GM18867 (cell line): ENCODE measurements at regions not wholly inside any gene's neighbourhood (a gene's known extent, or its start where the extent isn't known, plus 50 kb on each side); places are given as distances from the start of the nearest gene placed in this dataset.
"Not testable (repeated sequence)": the region's sequence is repeated elsewhere in the genome, so short reads cannot be mapped to it uniquely, and the experiment has no call there.

Experiments used
- ATAC-seq: cut with Tn5 transposase; IDR thresholded peaks from one replicate; pipeline ENCODE4 v1.9.1; 2021; ENCODE audit warnings: mild to moderate bottlenecking, moderate library complexity; ENCODE audit not compliant: unreplicated experiment

- ATAC-seq, result no peak
These were observed 1188.2 kb upstream of the FAM98A start for GRCh38 chr2:34787341-34787740.

GRCh38 chr2:34785206-34785785 is 1186.2 kb upstream of the FAM98A start:
- ATAC-seq, result no peak

- no peak for ATAC-seq
These were observed 1185.6 kb upstream of the FAM98A start for GRCh38 chr2:34784701-34785100.

DNA sequence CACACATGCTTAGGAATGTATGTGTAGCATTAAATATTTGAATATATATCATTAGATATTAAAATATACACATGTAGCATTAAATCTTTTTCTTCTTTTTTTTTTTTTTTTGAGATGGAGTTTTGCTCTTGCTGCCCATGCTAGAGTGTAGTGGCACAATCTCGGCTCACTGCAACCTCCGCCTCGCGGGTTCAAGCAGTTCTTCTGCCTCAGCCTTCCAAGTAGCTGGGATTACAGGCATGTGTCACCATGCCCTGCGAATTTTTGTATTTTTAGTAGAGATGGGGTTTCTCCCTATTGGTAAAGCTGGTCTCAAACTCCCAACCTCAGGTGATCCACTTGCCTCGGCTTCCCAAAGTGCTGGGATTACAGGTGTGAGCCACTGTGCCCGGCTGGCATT is 1151.6 kb upstream of the FAM98A start:
- ATAC-seq, result not testable (repeated sequence)

DNA sequence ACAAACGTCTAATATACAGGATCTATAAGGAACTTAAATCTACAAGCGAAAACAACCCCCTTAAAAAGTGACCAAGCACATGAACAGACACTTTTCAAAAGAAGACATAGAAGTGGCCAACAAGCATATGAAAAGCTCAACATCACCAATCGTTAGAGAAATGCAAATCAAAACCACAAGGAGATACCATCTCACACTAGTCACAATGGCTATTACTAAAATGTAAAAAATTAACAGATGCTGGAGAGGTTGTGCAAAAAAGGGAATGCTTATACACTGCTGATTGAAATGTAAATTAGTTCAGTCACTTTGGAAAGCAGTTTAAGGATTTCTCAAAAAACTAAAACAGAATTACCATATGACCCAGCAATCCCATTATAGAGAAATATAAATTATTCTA is 1148.5 kb upstream of the FAM98A start:
- ATAC-seq, result no peak

- ATAC-seq, result no peak
These were observed 1139.6 kb upstream of the FAM98A start for GRCh38 chr2:34738691-34739090.

- ATAC-seq, result no peak
These were observed 1138.0 kb upstream of the FAM98A start for GRCh38 chr2:34737146-34737545.

GRCh38 chr2:34736482-34736881 is 1137.4 kb upstream of the FAM98A start:
- ATAC-seq, result no peak

DNA sequence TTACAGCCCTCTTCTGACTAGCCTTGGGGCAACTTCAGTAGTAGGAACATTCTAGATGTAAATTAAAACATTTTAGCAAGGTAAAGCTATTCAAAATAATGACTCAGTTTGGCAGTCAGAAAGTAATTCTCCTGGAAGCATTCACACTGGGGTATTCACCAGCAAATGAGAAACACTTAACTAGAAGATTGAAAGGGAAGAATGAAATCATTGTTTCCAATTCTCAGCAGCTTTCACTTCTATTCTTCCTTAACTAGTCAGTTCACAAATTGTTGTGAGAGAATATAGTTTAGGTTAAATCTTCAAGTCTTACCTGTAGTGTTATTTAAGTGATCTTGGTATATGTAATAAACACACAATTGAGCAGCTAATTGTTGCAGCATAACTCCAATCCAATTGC is 1135.6 kb upstream of the FAM98A start:
- no peak for ATAC-seq

DNA sequence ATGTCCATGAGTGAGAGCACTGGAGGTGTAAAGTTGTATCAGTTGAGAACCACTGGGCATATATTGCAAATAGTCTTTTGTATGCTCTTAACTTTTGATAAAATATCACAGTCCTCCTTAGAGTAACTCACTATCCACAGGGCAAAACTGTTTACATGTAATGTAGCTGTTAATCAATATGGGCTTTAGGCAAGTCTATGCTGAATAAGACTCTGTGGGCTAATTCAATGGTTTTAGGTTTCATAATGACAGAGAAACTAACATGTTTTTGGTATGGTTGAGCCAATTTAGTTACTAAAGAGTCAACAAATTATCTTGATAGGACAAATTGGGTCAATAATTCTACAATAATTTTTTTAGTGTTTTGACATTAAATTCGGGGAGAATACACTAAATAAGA is 1134.9 kb upstream of the FAM98A start:
- ATAC-seq, result peak; percentile 42

DNA sequence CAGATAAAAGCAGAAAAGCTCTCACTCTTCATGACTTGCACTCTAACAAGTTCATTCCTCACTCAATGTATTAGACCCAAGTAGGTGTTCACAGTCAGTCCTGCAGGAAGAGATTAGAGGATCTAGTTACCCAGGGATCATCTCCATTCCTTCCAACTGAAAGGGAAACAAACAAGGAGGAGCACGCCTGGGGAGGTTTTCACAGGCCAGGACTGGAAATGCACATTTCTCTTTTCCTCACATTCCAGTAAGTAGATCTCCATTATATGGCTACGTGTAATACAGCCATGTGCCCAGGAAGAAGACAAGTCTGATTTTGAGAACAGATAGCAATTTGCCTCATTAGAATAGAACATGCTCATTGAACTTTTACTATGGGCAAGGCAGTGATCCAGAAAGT is 1132.2 kb upstream of the FAM98A start:
- no peak for ATAC-seq

- no peak for ATAC-seq
These were observed 1130.7 kb upstream of the FAM98A start for GRCh38 chr2:34729845-34730244.

DNA sequence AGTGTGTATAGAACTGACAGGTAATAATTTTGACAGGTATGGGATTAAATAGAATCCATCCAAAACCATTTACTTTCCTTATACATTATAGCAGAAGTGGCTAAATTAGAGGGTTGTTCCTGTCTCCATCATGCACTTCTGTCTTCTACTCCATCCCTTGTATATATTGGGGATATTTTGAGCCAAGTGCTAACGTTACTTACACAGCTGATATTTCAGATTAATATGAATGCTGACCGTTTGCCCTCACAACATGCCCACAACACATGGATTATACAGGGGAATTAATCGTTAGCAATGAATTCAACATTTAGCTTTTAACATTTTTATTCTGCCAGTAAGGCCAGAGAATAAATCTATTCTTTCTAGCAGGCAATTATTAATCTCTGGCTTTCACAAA is 1125.0 kb upstream of the FAM98A start:
- no peak for ATAC-seq

GRCh38 chr2:34723683-34724082 is 1124.6 kb upstream of the FAM98A start:
- ATAC-seq, result no peak

DNA sequence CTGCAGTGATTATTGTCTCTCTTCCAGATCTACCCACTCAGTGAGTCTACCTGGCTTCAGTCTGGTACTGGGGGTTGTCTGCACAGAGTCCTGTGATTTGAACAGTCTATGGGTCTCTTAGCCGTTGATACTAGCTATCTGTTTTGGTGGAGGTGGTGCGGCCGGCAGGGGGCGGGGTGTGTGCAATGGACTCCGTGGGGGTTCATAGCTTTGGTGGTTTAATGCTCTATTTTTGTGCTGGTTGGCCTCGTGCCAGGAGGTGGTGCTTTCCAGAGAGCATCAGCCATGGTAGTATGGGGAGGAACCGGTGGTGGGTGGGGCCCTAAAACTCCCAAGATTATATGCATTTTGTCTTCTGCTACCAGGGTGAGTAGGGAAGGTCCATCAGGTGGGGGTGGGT is 1120.1 kb upstream of the FAM98A start:
- ATAC-seq, result no peak

DNA sequence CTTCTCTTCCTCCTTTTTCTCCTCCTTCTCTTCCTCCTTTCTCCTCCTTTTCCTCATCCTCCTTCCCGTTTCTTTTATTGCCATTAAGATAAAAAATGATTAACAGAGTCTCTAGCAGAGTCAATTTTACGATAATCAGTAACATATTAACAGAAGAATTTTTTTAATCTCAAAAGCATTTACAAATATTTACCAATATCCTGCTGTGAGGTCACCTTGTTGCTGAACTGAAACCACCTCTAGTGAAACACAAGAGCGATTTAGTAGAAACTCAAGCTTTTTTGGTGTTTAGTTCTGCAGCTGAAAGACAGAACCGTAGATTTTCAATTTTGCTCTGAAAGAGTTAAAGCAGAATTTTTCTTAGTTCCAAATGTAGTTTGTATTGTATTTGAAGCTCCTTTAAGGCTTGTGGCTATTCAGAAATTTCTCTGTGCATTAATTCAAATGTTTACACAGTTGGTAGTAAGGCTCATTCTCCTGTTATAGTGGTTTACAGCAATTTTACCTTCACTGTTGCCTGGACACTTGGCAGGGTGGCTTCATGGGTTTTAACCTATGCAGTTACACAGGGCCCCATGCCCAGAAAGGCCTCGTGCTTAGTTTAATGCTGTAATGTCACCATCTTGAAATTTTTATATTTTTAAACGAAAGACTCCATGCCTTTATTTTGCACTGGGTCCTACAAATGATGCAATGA is 1106.6 kb upstream of the FAM98A start:
- peak; percentile 86 for ATAC-seq

GRCh38 chr2:34703292-34703691 is 1104.2 kb upstream of the FAM98A start:
- no peak for ATAC-seq

DNA sequence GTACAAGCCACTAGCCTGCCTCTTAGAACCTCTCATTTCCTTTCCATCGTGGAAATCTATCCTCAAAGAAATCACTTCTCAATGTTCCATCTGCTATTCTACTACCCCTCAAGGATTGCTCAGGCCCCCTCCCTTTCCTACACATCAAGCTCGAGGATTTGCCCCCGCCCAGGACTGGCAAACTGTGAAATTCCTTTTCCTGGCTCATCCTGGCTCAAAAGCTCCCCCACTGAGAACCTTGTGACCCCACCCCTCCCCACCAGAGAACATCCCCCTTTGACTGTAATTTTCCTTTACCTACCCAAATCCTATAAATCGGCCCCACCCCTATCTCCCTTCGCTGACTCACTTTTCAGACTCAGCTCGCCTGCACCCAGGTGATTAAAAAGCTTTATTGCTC is 1103.3 kb upstream of the FAM98A start:
- not testable (repeated sequence) for ATAC-seq

GRCh38 chr2:34677591-34677990 is 1078.5 kb upstream of the FAM98A start:
- not testable (repeated sequence) for ATAC-seq

DNA sequence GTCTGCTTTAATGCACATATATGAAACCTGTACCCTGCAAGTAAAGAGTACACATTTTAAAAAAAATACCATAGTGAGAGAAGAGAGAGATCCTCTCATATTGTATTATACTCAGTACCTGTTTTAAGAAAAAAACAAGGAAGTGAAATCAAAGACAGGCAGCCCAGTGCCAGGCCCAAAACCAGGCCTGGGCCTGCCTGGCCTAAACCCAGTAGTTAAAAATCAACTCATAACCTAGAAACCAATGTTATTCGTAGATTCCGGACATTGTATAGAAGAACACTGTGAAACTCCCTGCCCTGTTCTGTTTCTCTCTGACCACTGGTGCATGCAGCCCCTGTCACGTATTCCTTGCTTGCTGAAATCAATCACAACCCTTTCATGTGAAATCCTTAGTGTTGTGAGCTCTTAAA is 1078.0 kb upstream of the FAM98A start:
- ATAC-seq, result peak; percentile 64

DNA sequence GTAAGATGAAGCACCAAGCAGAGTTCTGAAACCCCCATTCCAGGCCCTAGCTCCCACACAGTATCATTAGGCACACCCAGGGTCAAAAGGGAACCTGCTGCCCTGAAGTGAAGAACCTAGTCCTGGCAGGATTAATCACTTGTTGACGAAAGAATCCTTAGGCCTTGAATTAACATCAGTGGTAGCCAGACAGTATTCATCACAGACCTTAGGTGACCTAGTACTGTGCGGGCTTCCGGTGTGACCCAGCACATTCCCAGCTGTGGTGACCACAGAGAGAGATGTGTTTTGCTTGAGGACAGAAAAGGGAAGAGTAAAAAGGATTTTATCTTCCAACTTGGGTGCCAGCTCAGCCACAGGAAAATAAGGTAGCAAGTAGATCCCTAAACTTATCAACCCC is 1071.4 kb upstream of the FAM98A start:
- ATAC-seq, result no peak

DNA sequence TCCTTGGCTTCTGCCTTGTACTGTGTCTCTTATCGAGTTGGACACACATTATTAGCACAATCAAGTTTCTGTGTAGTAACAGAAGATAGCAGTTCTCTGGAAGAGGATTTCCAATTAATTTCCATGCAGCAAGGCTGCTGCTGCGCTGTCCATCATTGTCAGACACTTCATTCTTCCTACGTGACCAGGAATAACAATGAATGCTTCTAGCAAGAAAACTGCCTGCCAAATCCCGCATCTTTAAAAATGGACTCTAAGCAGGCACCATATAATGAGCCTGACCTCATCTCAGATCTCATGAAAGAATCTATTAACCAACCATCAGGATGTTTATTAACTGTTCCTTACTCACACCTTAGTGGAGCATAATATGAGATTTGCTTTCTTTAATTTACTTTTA is 1067.7 kb upstream of the FAM98A start:
- ATAC-seq, result no peak

DNA sequence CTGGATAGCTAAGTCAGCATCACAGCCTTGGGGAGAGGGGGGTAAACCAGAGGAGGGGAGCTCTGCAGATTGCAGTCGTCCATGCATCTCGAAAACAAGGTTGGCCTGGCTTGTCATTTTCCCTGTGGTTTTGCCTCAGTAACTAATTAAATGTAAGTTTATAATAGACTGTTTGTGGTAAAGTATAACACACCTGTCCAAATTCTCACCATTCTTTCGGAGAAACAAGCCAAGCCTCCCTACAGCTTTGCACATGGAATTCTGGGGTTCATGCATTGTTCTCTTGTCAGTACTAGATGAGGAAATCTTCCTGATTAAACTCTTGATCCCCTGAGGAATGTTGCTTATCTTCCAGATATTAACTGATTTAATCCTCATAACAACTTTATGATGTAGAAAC is 1065.2 kb upstream of the FAM98A start:
- ATAC-seq, result no peak
